ENCODE measurements at regions not wholly inside any gene's neighbourhood (a gene's known extent, or its start where the extent isn't known, plus 50 kb on each side); places are given as distances from the start of the nearest gene placed in this dataset.

DNA sequence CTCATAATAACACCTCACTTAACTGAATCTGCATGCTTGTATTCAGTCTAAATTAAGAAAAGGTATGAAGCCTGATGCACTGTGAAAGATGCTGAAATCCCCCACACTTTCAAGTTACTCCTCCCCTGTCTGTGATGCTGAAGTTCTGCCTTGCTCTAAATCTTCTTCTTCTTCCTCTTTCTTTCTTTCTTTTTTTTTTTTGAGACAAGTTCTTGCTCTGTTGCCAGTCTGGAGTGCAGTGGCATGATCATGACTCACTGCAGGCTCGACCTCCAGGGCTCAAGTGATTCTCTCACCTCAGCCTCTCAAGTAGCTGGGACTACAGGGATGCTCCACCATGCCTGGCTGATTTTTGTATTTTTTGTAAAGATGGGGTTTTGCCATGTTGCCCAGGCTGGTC is 231.0 kb upstream of the B3GALT2 start:
- no peaks in the 10 kb centered on the region for H3K9me3 ChIP-seq
- Mint-ChIP-seq H3K4me1 (ENCODE audit: low read depth, unreplicated experiment) (no peaks in the 10 kb centered on the region), H3K4me3 (ENCODE audit: unreplicated experiment) (no peak overlapping the region), H3K27me3 (ENCODE audit: insufficient read depth, unreplicated experiment) (peaks cover 4% of the 10 kb centered on the region), H3K27ac (ENCODE audit: unreplicated experiment) (no peak overlapping the region), H3K9me3 (ENCODE audit: unreplicated experiment) (no peaks in the 10 kb centered on the region), H3K36me3 (ENCODE audit: insufficient read depth, unreplicated experiment) (no peaks in the 10 kb centered on the region)
- POLR2A ChIA-PET = no interaction called here
- H3K27me3 ChIP-seq (replicated peaks; ENCODE audit: control insufficient read depth, insufficient read depth, low read length) = no peaks in the 10 kb centered on the region
- BruUV-seq (replicated peaks) = no TSS peak
- CTCF ChIA-PET = no interaction called here
- no peaks in the 10 kb centered on the region for H3K4me1 ChIP-seq
- no peak for DNase-seq
- H3K36me3 ChIP-seq (ENCODE audit: control insufficient read depth, insufficient read depth, low read length) = no peaks in the 10 kb centered on the region
- TF ChIP-seq, protein P1, sequence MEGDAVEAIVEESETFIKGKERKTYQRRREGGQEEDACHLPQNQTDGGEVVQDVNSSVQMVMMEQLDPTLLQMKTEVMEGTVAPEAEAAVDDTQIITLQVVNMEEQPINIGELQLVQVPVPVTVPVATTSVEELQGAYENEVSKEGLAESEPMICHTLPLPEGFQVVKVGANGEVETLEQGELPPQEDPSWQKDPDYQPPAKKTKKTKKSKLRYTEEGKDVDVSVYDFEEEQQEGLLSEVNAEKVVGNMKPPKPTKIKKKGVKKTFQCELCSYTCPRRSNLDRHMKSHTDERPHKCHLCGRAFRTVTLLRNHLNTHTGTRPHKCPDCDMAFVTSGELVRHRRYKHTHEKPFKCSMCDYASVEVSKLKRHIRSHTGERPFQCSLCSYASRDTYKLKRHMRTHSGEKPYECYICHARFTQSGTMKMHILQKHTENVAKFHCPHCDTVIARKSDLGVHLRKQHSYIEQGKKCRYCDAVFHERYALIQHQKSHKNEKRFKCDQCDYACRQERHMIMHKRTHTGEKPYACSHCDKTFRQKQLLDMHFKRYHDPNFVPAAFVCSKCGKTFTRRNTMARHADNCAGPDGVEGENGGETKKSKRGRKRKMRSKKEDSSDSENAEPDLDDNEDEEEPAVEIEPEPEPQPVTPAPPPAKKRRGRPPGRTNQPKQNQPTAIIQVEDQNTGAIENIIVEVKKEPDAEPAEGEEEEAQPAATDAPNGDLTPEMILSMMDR (IDR thresholded peaks at IDR 0.05; ENCODE audit: insufficient read depth in 1 of 2, low read depth in 1 of 2, low read length in 1 of 2, severe bottlenecking in 1 of 2, unreplicated experiment in 1 of 2) = no peak
- no peak overlapping the region for H3K4me3 ChIP-seq (ENCODE audit: low read depth, low read length)
- intact Hi-C loops (cut with micrococcal nuclease; ENCODE audit: unreplicated experiment) = no loop called here

- Histone ChIP-seq H3K4me1 (no peaks in the 10 kb centered on the region), H3K36me3 (ENCODE audit: control insufficient read depth, insufficient read depth, low read length) (no peaks in the 10 kb centered on the region), H3K9me3 (no peaks in the 10 kb centered on the region), H3K27me3 (replicated peaks; ENCODE audit: control insufficient read depth, insufficient read depth, low read length) (no peaks in the 10 kb centered on the region), H3K4me3 (ENCODE audit: low read depth, low read length) (no peak overlapping the region)
- Mint-ChIP-seq H3K9me3 (ENCODE audit: unreplicated experiment) (no peaks in the 10 kb centered on the region), H3K36me3 (ENCODE audit: insufficient read depth, unreplicated experiment) (no peaks in the 10 kb centered on the region), H3K27me3 (ENCODE audit: insufficient read depth, unreplicated experiment) (peaks cover 4% of the 10 kb centered on the region), H3K4me3 (ENCODE audit: unreplicated experiment) (no peak overlapping the region), H3K4me1 (ENCODE audit: low read depth, unreplicated experiment) (no peaks in the 10 kb centered on the region), H3K27ac (ENCODE audit: unreplicated experiment) (no peak overlapping the region)
- DNase-seq = no peak
- POLR2A ChIA-PET = no interaction called here
- TF ChIP-seq, protein P1 (IDR thresholded peaks at IDR 0.05; ENCODE audit: insufficient read depth in 1 of 2, low read depth in 1 of 2, low read length in 1 of 2, severe bottlenecking in 1 of 2, unreplicated experiment in 1 of 2) = no peak
- no TSS peak for BruUV-seq (replicated peaks)
- intact Hi-C loops (cut with micrococcal nuclease; ENCODE audit: unreplicated experiment) = no loop called here
- CTCF ChIA-PET = no interaction called here
Measured at GRCh38 chr1:193416226-193417024, 230.0 kb upstream of the B3GALT2 start.

- intact Hi-C loops (cut with micrococcal nuclease; ENCODE audit: unreplicated experiment) = no loop called here
- no peaks in the 10 kb centered on the region for H3K4me1 Mint-ChIP-seq (ENCODE audit: low read depth, unreplicated experiment)
- TF ChIP-seq, protein P1 (IDR thresholded peaks at IDR 0.05; ENCODE audit: insufficient read depth in 1 of 2, low read depth in 1 of 2, low read length in 1 of 2, severe bottlenecking in 1 of 2, unreplicated experiment in 1 of 2) = no peak
- no peak overlapping the region for H3K27ac Mint-ChIP-seq (ENCODE audit: unreplicated experiment)
- H3K27me3 Mint-ChIP-seq (ENCODE audit: insufficient read depth, unreplicated experiment) = peaks cover 4% of the 10 kb centered on the region
- Histone ChIP-seq H3K4me1 (no peaks in the 10 kb centered on the region), H3K27me3 (replicated peaks; ENCODE audit: control insufficient read depth, insufficient read depth, low read length) (no peaks in the 10 kb centered on the region), H3K4me3 (ENCODE audit: low read depth, low read length) (no peak overlapping the region), H3K36me3 (ENCODE audit: control insufficient read depth, insufficient read depth, low read length) (no peaks in the 10 kb centered on the region), H3K9me3 (no peaks in the 10 kb centered on the region)
- no TSS peak for BruUV-seq (replicated peaks)
- H3K9me3 Mint-ChIP-seq (ENCODE audit: unreplicated experiment) = no peaks in the 10 kb centered on the region
- DNase-seq = no peak
- CTCF ChIA-PET = no interaction called here
- no peaks in the 10 kb centered on the region for H3K36me3 Mint-ChIP-seq (ENCODE audit: insufficient read depth, unreplicated experiment)
- POLR2A ChIA-PET = no interaction called here
- no peak overlapping the region for H3K4me3 Mint-ChIP-seq (ENCODE audit: unreplicated experiment)
Measured at GRCh38 chr1:193415256-193415655, 228.8 kb upstream of the B3GALT2 start.
